SK-N-SH (cell line): ENCODE measurements at regions not wholly inside any gene's neighbourhood (a gene's known extent, or its start where the extent isn't known, plus 50 kb on each side); places are given as distances from the start of the nearest gene placed in this dataset.

Experiments
- CTCF ChIA-PET: fragments of 300-600, 350-600 bp; formaldehyde crosslinking; extraction: SDS; loops from one replicate; lab custom pipeline; 2021; lab: Yijun Ruan, JAX
- POLR2A ChIA-PET: fragments of 350-600 bp; sonication (Branson Sonifier 250); formaldehyde crosslinking; extraction: SDS; loops from one replicate; lab custom pipeline; 2020; ENCODE audit warnings: antibody characterized with exemption, inconsistent platforms; lab: Yijun Ruan, JAX
- DNase-seq: peaks from one replicate; pipeline ENCODE4 v3.0.0; 2012
- H2AFZ ChIP-seq: fragments of 200-600 bp; sonication (generic); 2 replicates; pipeline ENCODE4 v1.8.1; 2016; ENCODE audit warnings: antibody characterized with exemption, mild to moderate bottlenecking, low read depth
- H3F3A ChIP-seq: fragments of 200-600 bp; sonication (generic); replicated peaks from 2 replicates; pipeline ENCODE3; 2016; ENCODE audit warnings: antibody characterized with exemption, mild to moderate bottlenecking; ENCODE audit not compliant: insufficient read depth
- H3K27ac ChIP-seq, 2 experiments: fragments of 200-500 bp in 1 of 2; fragments of 200-600 bp in 1 of 2; sonication (Bioruptor generic) in 1 of 2; sonication (generic), shearing (Covaris generic) in 1 of 2; 2 replicates each; pipeline versions ENCODE4 v1.5.1 to v1.6.1; 2014 to 2016; ENCODE audit warnings: low read depth in 2 of 2, inconsistent platforms in 1 of 2, low read length in 1 of 2, mild to moderate bottlenecking in 1 of 2, mixed read lengths in 1 of 2
- H3K27me3 ChIP-seq: fragments of 200-600 bp; sonication (generic), shearing (Covaris generic); 2 replicates; pipeline ENCODE4 v1.6.1; 2016; ENCODE audit warnings: mixed run types; ENCODE audit not compliant: insufficient read depth
- H3K36me3 ChIP-seq, 2 experiments: fragments of 200-500 bp in 1 of 2; fragments of 200-600 bp in 1 of 2; sonication (Bioruptor generic) in 1 of 2; sonication (generic) in 1 of 2; replicated peaks in 1 of 2; 2 replicates each; pipeline versions ENCODE3 to v1.5.1; 2014 to 2016; ENCODE audit warnings: low read length in 1 of 2, mild to moderate bottlenecking in 1 of 2; ENCODE audit not compliant: insufficient read depth in 2 of 2, control insufficient read depth in 1 of 2
- H3K4me1 ChIP-seq, 2 experiments: fragments of 200-500 bp in 1 of 2; fragments of 200-600 bp in 1 of 2; sonication (Bioruptor generic) in 1 of 2; sonication (generic), shearing (Covaris generic) in 1 of 2; 2 replicates each; pipeline versions ENCODE4 v1.5.1 to v1.6.1; 2014 to 2016; ENCODE audit warnings: low read depth in 1 of 2, low read length in 1 of 2, mixed run types in 1 of 2; ENCODE audit not compliant: insufficient read depth in 2 of 2, control insufficient read depth in 1 of 2
- H3K4me2 ChIP-seq: fragments of 200-600 bp; sonication (generic), shearing (Covaris generic); 2 replicates; pipeline ENCODE4 v1.6.1; 2017; ENCODE audit warnings: mixed run types
- H3K4me3 ChIP-seq, 2 experiments: fragments of 200-500 bp in 1 of 2; fragments of 200-600 bp in 1 of 2; sonication (Bioruptor generic) in 1 of 2; sonication (generic), shearing (Covaris generic) in 1 of 2; 2 replicates each; pipeline versions ENCODE4 v1.5.1 to v1.8.1; 2014 to 2016; ENCODE audit warnings: low read depth in 2 of 2, inconsistent platforms in 1 of 2, low read length in 1 of 2, mild to moderate bottlenecking in 1 of 2, mixed read lengths in 1 of 2, moderate library complexity in 1 of 2
- H3K79me2 ChIP-seq: fragments of 200-600 bp; sonication (generic); 2 replicates; pipeline ENCODE4 v1.8.1; 2017; ENCODE audit warnings: mild to moderate bottlenecking; ENCODE audit not compliant: insufficient read depth
- H3K9ac ChIP-seq: fragments of 200-600 bp; sonication (generic); 2 replicates; pipeline ENCODE4 v1.6.1; 2017; ENCODE audit warnings: mixed run types
- H3K9me2 ChIP-seq: fragments of 200-600 bp; sonication (generic); 2 replicates; pipeline ENCODE4 v1.6.1; 2017; ENCODE audit warnings: mixed run types
- H3K9me3 ChIP-seq: fragments of 200-600 bp; sonication (generic); 2 replicates; pipeline ENCODE4 v1.6.1; 2017; ENCODE audit warnings: mixed run types, mild to moderate bottlenecking, moderate library complexity
- H4K20me1 ChIP-seq: fragments of 200-600 bp; sonication (generic); 2 replicates; pipeline ENCODE4 v1.6.1; 2017; ENCODE audit warnings: mild to moderate bottlenecking, mixed run types; ENCODE audit not compliant: insufficient read depth
- CTCF ChIP-seq: fragments of 200-600 bp; sonication (generic); IDR thresholded peaks from 2 replicates; pipeline ENCODE4 v1.6.1; 2017; ENCODE audit warnings: antibody characterized with exemption, mild to moderate bottlenecking, moderate library complexity
- EZH2phosphoT487 ChIP-seq: fragments of 200-600 bp; sonication (generic); IDR thresholded peaks from 2 replicates; pipeline ENCODE4 v1.6.1; 2017; ENCODE audit warnings: low read depth, mixed run types, mild to moderate bottlenecking, antibody characterized with exemption, moderate library complexity, borderline replicate concordance
- FOSL2 ChIP-seq: IDR thresholded peaks from 2 replicates; pipeline ENCODE4 v1.4.0; 2012; ENCODE audit warnings: low read depth, mild to moderate bottlenecking, moderate library complexity, borderline replicate concordance
- FOXJ3 ChIP-seq: sonication (generic); formaldehyde crosslinking; IDR thresholded peaks from 2 replicates; pipeline ENCODE4 v1.5.1; 2020; ENCODE audit warnings: mild to moderate bottlenecking, missing genetic modification reagents
- FOXM1 ChIP-seq: IDR thresholded peaks from 2 replicates; pipeline ENCODE4 v1.4.0; 2012; ENCODE audit warnings: low read depth, mild to moderate bottlenecking
- GABPA ChIP-seq: IDR thresholded peaks from 2 replicates; pipeline ENCODE4 v1.4.0; 2012; ENCODE audit warnings: low read depth, mild to moderate bottlenecking
- GATA2 ChIP-seq: sonication (generic); formaldehyde crosslinking; IDR thresholded peaks from 2 replicates; pipeline ENCODE4 v1.5.0; 2020; ENCODE audit warnings: mild to moderate bottlenecking, missing genetic modification reagents
- IRF3 ChIP-seq: fragments of 150-350 bp; IDR thresholded peaks from 2 replicates; pipeline ENCODE4 v1.6.1; 2016; ENCODE audit warnings: mild to moderate bottlenecking, low read depth, low read length
- MAX ChIP-seq: IDR thresholded peaks from 2 replicates; pipeline ENCODE4 v1.4.0; 2012; ENCODE audit warnings: low read depth
- MEF2A ChIP-seq: IDR thresholded peaks from 2 replicates; pipeline ENCODE4 v1.4.0; 2012; ENCODE audit warnings: low read depth, borderline replicate concordance
- MXI1 ChIP-seq: IDR thresholded peaks from 2 replicates; pipeline ENCODE4 v1.6.1; 2012; ENCODE audit warnings: mild to moderate bottlenecking, low read depth, low read length, improper control_type of control experiment
- NFIC ChIP-seq: IDR thresholded peaks from 2 replicates; pipeline ENCODE4 v1.4.0; 2012; ENCODE audit warnings: borderline replicate concordance
- NRF1 ChIP-seq: IDR thresholded peaks from 2 replicates; pipeline ENCODE4 v1.6.1; 2012; ENCODE audit warnings: low read depth, mild to moderate bottlenecking, low read length
- PBX3 ChIP-seq: IDR thresholded peaks from 2 replicates; pipeline ENCODE4; 2012
- POLR2AphosphoS5 ChIP-seq: IDR thresholded peaks from 2 replicates; pipeline ENCODE4 v1.6.1; 2012; ENCODE audit warnings: low read depth, low read length
- RCOR1 ChIP-seq: fragments of 150-350 bp; IDR thresholded peaks from 2 replicates; pipeline ENCODE4 v1.6.1; 2017; ENCODE audit warnings: antibody characterized with exemption, low read length
- RFX5 ChIP-seq: IDR thresholded peaks from 2 replicates; pipeline ENCODE4 v1.6.1; 2012; ENCODE audit warnings: mild to moderate bottlenecking, improper control_type of control experiment, low read length
- RXRA ChIP-seq: IDR thresholded peaks from 2 replicates; pipeline ENCODE4 v1.4.0; 2012; ENCODE audit warnings: low read depth, mild to moderate bottlenecking, borderline replicate concordance
- SIN3A ChIP-seq: IDR thresholded peaks from 2 replicates; pipeline ENCODE4 v1.6.1; 2012; ENCODE audit warnings: low read depth, mild to moderate bottlenecking, low read length, moderate library complexity, borderline replicate concordance
- SMC3 ChIP-seq: IDR thresholded peaks from 2 replicates; pipeline ENCODE4 v1.6.1; 2012; ENCODE audit warnings: low read depth, low read length, improper control_type of control experiment
- TEAD4 ChIP-seq: IDR thresholded peaks from 2 replicates; pipeline ENCODE4 v1.4.0; 2012; ENCODE audit warnings: mild to moderate bottlenecking, borderline replicate concordance; ENCODE audit not compliant: insufficient read depth
- USF1 ChIP-seq: IDR thresholded peaks from 2 replicates; pipeline ENCODE4 v1.4.0; 2012; ENCODE audit warnings: low read depth, borderline replicate concordance
- YY1 ChIP-seq: IDR thresholded peaks from 2 replicates; pipeline ENCODE4 v1.4.0; 2012; ENCODE audit warnings: low read depth, mild to moderate bottlenecking
- ZBTB33 ChIP-seq: IDR thresholded peaks from 2 replicates; pipeline ENCODE4 v1.4.0; 2012; ENCODE audit warnings: low read depth, borderline replicate concordance
- WGBS: methylation state at CpG from one replicate; pipeline ENCODE4 v1.1.6; 2017; ENCODE audit warnings: low lambda C conversion rate; 5-methylcytosine and 5-hydroxymethylcytosine counted together

- Histone ChIP-seq H3F3A (peaks cover 32% of the 10 kb centered on the region), H3K79me2 (no peaks in the 10 kb centered on the region), H3K4me2 (peak overlapping the region; percentile 73), H3K4me1 (peaks cover 12 to 20% of the 10 kb centered on the region in 2 experiments), H3K27ac (peak overlapping the region; percentile 69 to 96), H3K9me3 (no peaks in the 10 kb centered on the region), H3K9ac (peak overlapping the region; percentile 63; the same call in 1 of the 2 replicates), H2AFZ (peak overlapping the region; percentile 82), H3K36me3 (no peaks in the 10 kb centered on the region), H3K9me2 (no peaks in the 10 kb centered on the region), H4K20me1 (no peaks in the 10 kb centered on the region), H3K27me3 (no peaks in the 10 kb centered on the region), H3K4me3 (peak overlapping the region in 1 of 2 experiments; percentile 40; a peak in 2 of 4 replicates)
- DNase-seq = no peak
- 26% methylated on average over 4 of the region's 4 CpGs for WGBS
- ChIA-PET POLR2A (no interaction called here), CTCF (interaction anchor here (0.6 to 1.5 kb wide), 3 partner anchors 9 to 40 kb away, joined by 3 to 4 read pairs (median 3); no protein-coding TSS in a partner anchor)
- TF ChIP-seq IRF3 (no peak), MAX (peak; percentile 24; the same call in 1 of the 2 replicates), USF1 (no peak), MEF2A (0 out of 2 replicates have a peak, but pooled peaks have one; percentile 14), CTCF (no peak), RCOR1 (no peak), TEAD4 (peak; percentile 80; the same call in 1 of the 2 replicates), NFIC (peak; percentile 74), SIN3A (no peak), NRF1 (no peak), ZBTB33 (peak; percentile 35; the same call in 1 of the 2 replicates), GATA2 (CRISPR knock-in tag) (no peak), MXI1 (no peak), GABPA (no peak), PBX3 (peak; percentile 94), FOXJ3 (CRISPR knock-in tag) (no peak), EZH2phosphoT487 (no peak), FOSL2 (peak; percentile 96), YY1 (no peak), RFX5 (no peak), RXRA (peak; percentile 19; the same call in 1 of the 2 replicates), POLR2AphosphoS5 (peak; percentile 64; the same call in 1 of the 2 replicates), SMC3 (no peak), FOXM1 (peak; percentile 55; the same call in 1 of the 2 replicates)
Measured at GRCh38 chr12:59041241-59042121, 121.2 kb upstream of the LRIG3 start.
